ENCODE measurements at regions not wholly inside any gene's neighbourhood (a gene's known extent, or its start where the extent isn't known, plus 50 kb on each side); places are given as distances from the start of the nearest gene placed in this dataset.
"Not testable (repeated sequence)": the region's sequence is repeated elsewhere in the genome, so short reads cannot be mapped to it uniquely, and the experiment has no call there.

- FAIRE-seq (no peak), DNase-seq (ENCODE audit: low spot score) (no peak)
These were observed 101.5 kb upstream of the ARRDC3 start for GRCh38 chr5:91484662-91485061.

GRCh38 chr5:91479376-91479775 lies 96.3 kb upstream of the ARRDC3 start:
- not testable (repeated sequence) for DNase-seq (ENCODE audit: low spot score); FAIRE-seq

- DNase-seq (ENCODE audit: low spot score) (no peak), FAIRE-seq (no peak)
These were observed 95.0 kb upstream of the ARRDC3 start for GRCh38 chr5:91478096-91478495.

GRCh38 chr5:91477408-91477807 lies 94.3 kb upstream of the ARRDC3 start:
- DNase-seq (ENCODE audit: low spot score) (no peak), FAIRE-seq (no peak)

GRCh38 chr5:91474201-91474600 lies 91.1 kb upstream of the ARRDC3 start:
- DNase-seq (ENCODE audit: low spot score) (no peak), FAIRE-seq (no peak)

- no peak for FAIRE-seq
These were observed 89.5 kb upstream of the ARRDC3 start for GRCh38 chr5:91472631-91473030.

GRCh38 chr5:91469517-91470165 lies 86.5 kb upstream of the ARRDC3 start:
- FAIRE-seq = no peak
- no peak for DNase-seq (ENCODE audit: low spot score)

More at GRCh38 chr5:91472631-91473030, 89.5 kb upstream of the ARRDC3 start:
- no peak for DNase-seq (ENCODE audit: low spot score)

- DNase-seq (ENCODE audit: low spot score) = no peak
These were observed 85.7 kb upstream of the ARRDC3 start for GRCh38 chr5:91468651-91469422.

GRCh38 chr5:91464886-91465646 lies 81.9 kb upstream of the ARRDC3 start:
- DNase-seq (ENCODE audit: low spot score) (no peak), FAIRE-seq (no peak)

More at GRCh38 chr5:91468651-91469422, 85.7 kb upstream of the ARRDC3 start:
- FAIRE-seq = no peak

- DNase-seq (ENCODE audit: low spot score) (no peak), FAIRE-seq (no peak)
These were observed 74.6 kb upstream of the ARRDC3 start for GRCh38 chr5:91457681-91458058.

- FAIRE-seq = no peak
These were observed 74.0 kb upstream of the ARRDC3 start for GRCh38 chr5:91456928-91457680.

GRCh38 chr5:91449083-91449482 lies 66.0 kb upstream of the ARRDC3 start:
- no peak for FAIRE-seq
- DNase-seq (ENCODE audit: low spot score) = no peak

More at GRCh38 chr5:91456928-91457680, 74.0 kb upstream of the ARRDC3 start:
- no peak for DNase-seq (ENCODE audit: low spot score)

GRCh38 chr5:91448079-91448478 lies 65.0 kb upstream of the ARRDC3 start:
- DNase-seq (ENCODE audit: low spot score); FAIRE-seq: not testable (repeated sequence)

GRCh38 chr5:91446880-91447279 lies 63.8 kb upstream of the ARRDC3 start:
- DNase-seq (ENCODE audit: low spot score); FAIRE-seq: not testable (repeated sequence)

GRCh38 chr5:91443761-91444467 lies 60.8 kb upstream of the ARRDC3 start:
- DNase-seq (ENCODE audit: low spot score) (no peak), FAIRE-seq (no peak)

- DNase-seq (ENCODE audit: low spot score) = peak; percentile 5
- FAIRE-seq = no peak
These were observed 59.9 kb upstream of the ARRDC3 start for GRCh38 chr5:91443023-91443422.

- DNase-seq (ENCODE audit: low spot score) = no peak
- FAIRE-seq = no peak
These were observed 58.0 kb upstream of the ARRDC3 start for GRCh38 chr5:91441082-91441481.

- no peak for FAIRE-seq
- no peak for DNase-seq (ENCODE audit: low spot score)
These were observed 55.8 kb upstream of the ARRDC3 start for GRCh38 chr5:91438871-91439270.

- no peak for FAIRE-seq
- DNase-seq (ENCODE audit: low spot score) = no peak
These were observed 53.1 kb upstream of the ARRDC3 start for GRCh38 chr5:91436241-91436640.

- no peak for DNase-seq (ENCODE audit: low spot score)
- FAIRE-seq = no peak
These were observed 51.2 kb upstream of the ARRDC3 start for GRCh38 chr5:91434348-91434747.

- DNase-seq (ENCODE audit: low spot score) = no peak
- FAIRE-seq = no peak
These were observed 50.7 kb upstream of the ARRDC3 start for GRCh38 chr5:91433861-91434260.

All from RCC 7860 (cell line).